GM06990 (cell line): ENCODE measurements at regions not wholly inside any gene's neighbourhood (a gene's known extent, or its start where the extent isn't known, plus 50 kb on each side); places are given as distances from the start of the nearest gene placed in this dataset.

Experiments
- DNase-seq: peaks from one replicate; pipeline ENCODE4 v3.0.0-alpha.2; 2011; ENCODE audit not compliant: insufficient read length; ENCODE audit errors: extremely low read depth
- H3K27me3 ChIP-seq: replicated peaks from 2 replicates; pipeline ENCODE4 v1.6.0; 2011; ENCODE audit warnings: low read length; ENCODE audit not compliant: control insufficient read depth, insufficient read depth
- H3K36me3 ChIP-seq: 2 replicates; pipeline ENCODE4 v1.5.1; 2011; ENCODE audit warnings: low read length; ENCODE audit not compliant: control insufficient read depth, insufficient read depth
- H3K4me3 ChIP-seq: replicated peaks from 2 replicates; pipeline ENCODE4 v1.5.1; 2011; ENCODE audit warnings: low read depth, mild to moderate bottlenecking, control low read depth, low read length
- CTCF ChIP-seq: IDR thresholded peaks from 2 replicates; pipeline ENCODE4 v1.5.1; 2011; ENCODE audit warnings: low read length, control low read depth, mild to moderate bottlenecking, inconsistent platforms; ENCODE audit not compliant: insufficient read depth, poor library complexity, severe bottlenecking

- Histone ChIP-seq H3K36me3 (no peaks in the 10 kb centered on the region), H3K4me3 (no peak overlapping the region), H3K27me3 (no peaks in the 10 kb centered on the region)
- TF ChIP-seq CTCF: no peak
- no peak for DNase-seq
Measured at GRCh38 chr13:82116422-82116989, 1765.8 kb downstream of the SLITRK1 start.

GRCh38 chr13:82115391-82115790, 1766.9 kb downstream of the SLITRK1 start:
- Histone ChIP-seq H3K4me3 (no peak overlapping the region), H3K36me3 (no peaks in the 10 kb centered on the region), H3K27me3 (no peaks in the 10 kb centered on the region)
- no peak for DNase-seq
- no peak for TF ChIP-seq CTCF

- no peak for TF ChIP-seq CTCF
- H3K27me3 ChIP-seq: no peaks in the 10 kb centered on the region
- H3K36me3 ChIP-seq: no peaks in the 10 kb centered on the region
- no peak overlapping the region for H3K4me3 ChIP-seq
- no peak for DNase-seq
Measured at GRCh38 chr13:82096256-82096655, 1755.3 kb upstream of the SPRY2 start.

GRCh38 chr13:82092312-82092711, 1751.4 kb upstream of the SPRY2 start:
- no peaks in the 10 kb centered on the region for H3K27me3 ChIP-seq
- DNase-seq: no peak
- no peaks in the 10 kb centered on the region for H3K36me3 ChIP-seq
- H3K4me3 ChIP-seq: no peak overlapping the region
- TF ChIP-seq CTCF: no peak

GRCh38 chr13:82088781-82089180, 1747.9 kb upstream of the SPRY2 start:
- H3K27me3 ChIP-seq: no peaks in the 10 kb centered on the region
- no peaks in the 10 kb centered on the region for H3K36me3 ChIP-seq
- TF ChIP-seq CTCF: no peak
- H3K4me3 ChIP-seq: no peak overlapping the region
- no peak for DNase-seq

GRCh38 chr13:82076496-82076895, 1735.6 kb upstream of the SPRY2 start:
- Histone ChIP-seq H3K27me3 (no peaks in the 10 kb centered on the region), H3K36me3 (no peaks in the 10 kb centered on the region), H3K4me3 (no peak overlapping the region)
- no peak for DNase-seq
- TF ChIP-seq CTCF: no peak
